IPS-15b (cell line): ENCODE measurements at regions not wholly inside any gene's neighbourhood (a gene's known extent, or its start where the extent isn't known, plus 50 kb on each side); places are given as distances from the start of the nearest gene placed in this dataset.

Experiments used
- H3K27me3 ChIP-seq: one replicate; pipeline ENCODE4 v1.6.1; 2013; ENCODE audit warnings: low read length; ENCODE audit not compliant: control insufficient read depth, insufficient read depth
- H3K36me3 ChIP-seq: one replicate; pipeline ENCODE4 v1.6.1; 2013; ENCODE audit warnings: low read length; ENCODE audit not compliant: control insufficient read depth, insufficient read depth
- H3K4me1 ChIP-seq: one replicate; pipeline ENCODE4 v1.6.1; 2013; ENCODE audit warnings: mild to moderate bottlenecking, low read length; ENCODE audit not compliant: control insufficient read depth, insufficient read depth
- H3K4me3 ChIP-seq: one replicate; pipeline ENCODE4 v1.5.1; 2013; ENCODE audit warnings: low read depth, low read length
- H3K9ac ChIP-seq: one replicate; pipeline ENCODE4 v1.6.1; 2013; ENCODE audit warnings: low read depth, mild to moderate bottlenecking, low read length
- H3K9me3 ChIP-seq: one replicate; pipeline ENCODE4 v1.6.1; 2013; ENCODE audit warnings: mild to moderate bottlenecking, low read length; ENCODE audit not compliant: control insufficient read depth, insufficient read depth

GRCh38 chr4:156537286-156537685 is 434.3 kb downstream of the PDGFC start:
- Histone ChIP-seq H3K4me1 (no peaks in the 10 kb centered on the region), H3K4me3 (no peak overlapping the region), H3K36me3 (no peaks in the 10 kb centered on the region), H3K27me3 (no peaks in the 10 kb centered on the region), H3K9me3 (no peaks in the 10 kb centered on the region), H3K9ac (no peak overlapping the region)

- Histone ChIP-seq H3K4me1 (no peaks in the 10 kb centered on the region), H3K9ac (no peak overlapping the region), H3K27me3 (no peaks in the 10 kb centered on the region), H3K4me3 (no peak overlapping the region), H3K36me3 (no peaks in the 10 kb centered on the region), H3K9me3 (no peaks in the 10 kb centered on the region)
These were observed 434.9 kb downstream of the PDGFC start for GRCh38 chr4:156536661-156537060.

GRCh38 chr4:156534205-156534604 is 437.4 kb downstream of the PDGFC start:
- Histone ChIP-seq H3K9me3 (no peaks in the 10 kb centered on the region), H3K4me1 (no peaks in the 10 kb centered on the region), H3K27me3 (no peaks in the 10 kb centered on the region), H3K4me3 (no peak overlapping the region), H3K36me3 (no peaks in the 10 kb centered on the region), H3K9ac (no peak overlapping the region)

- H3K27me3 ChIP-seq, result no peaks in the 10 kb centered on the region
- H3K4me3 ChIP-seq, result no peak overlapping the region
- no peak overlapping the region for H3K9ac ChIP-seq
- H3K9me3 ChIP-seq, result no peaks in the 10 kb centered on the region
- H3K4me1 ChIP-seq, result no peaks in the 10 kb centered on the region
- H3K36me3 ChIP-seq, result no peaks in the 10 kb centered on the region
These were observed 443.4 kb downstream of the PDGFC start for GRCh38 chr4:156528216-156528615.

- Histone ChIP-seq H3K9me3 (no peaks in the 10 kb centered on the region), H3K36me3 (no peaks in the 10 kb centered on the region), H3K9ac (no peak overlapping the region), H3K27me3 (no peaks in the 10 kb centered on the region), H3K4me3 (no peak overlapping the region), H3K4me1 (no peaks in the 10 kb centered on the region)
These were observed 444.2 kb downstream of the PDGFC start for GRCh38 chr4:156527237-156527993.

- H3K27me3 ChIP-seq, result no peaks in the 10 kb centered on the region
- H3K9ac ChIP-seq, result no peak overlapping the region
- no peaks in the 10 kb centered on the region for H3K36me3 ChIP-seq
- H3K4me3 ChIP-seq, result no peak overlapping the region
- no peaks in the 10 kb centered on the region for H3K9me3 ChIP-seq
- no peaks in the 10 kb centered on the region for H3K4me1 ChIP-seq
These were observed 447.6 kb downstream of the PDGFC start for GRCh38 chr4:156523991-156524390.

- Histone ChIP-seq H3K4me3 (no peak overlapping the region), H3K4me1 (no peaks in the 10 kb centered on the region), H3K9ac (no peak overlapping the region), H3K27me3 (no peaks in the 10 kb centered on the region), H3K9me3 (no peaks in the 10 kb centered on the region), H3K36me3 (no peaks in the 10 kb centered on the region)
These were observed 448.1 kb downstream of the PDGFC start for GRCh38 chr4:156523492-156523891.

GRCh38 chr4:156521631-156522030 is 450.0 kb downstream of the PDGFC start:
- H3K4me3 ChIP-seq, result no peak overlapping the region
- H3K36me3 ChIP-seq, result no peaks in the 10 kb centered on the region
- H3K27me3 ChIP-seq, result no peaks in the 10 kb centered on the region
- H3K9me3 ChIP-seq, result no peaks in the 10 kb centered on the region
- no peak overlapping the region for H3K9ac ChIP-seq
- no peaks in the 10 kb centered on the region for H3K4me1 ChIP-seq

GRCh38 chr4:156517956-156518355 is 453.6 kb downstream of the PDGFC start:
- no peaks in the 10 kb centered on the region for H3K27me3 ChIP-seq
- no peaks in the 10 kb centered on the region for H3K36me3 ChIP-seq
- no peak overlapping the region for H3K9ac ChIP-seq
- H3K4me1 ChIP-seq, result no peaks in the 10 kb centered on the region
- no peaks in the 10 kb centered on the region for H3K9me3 ChIP-seq
- H3K4me3 ChIP-seq, result no peak overlapping the region

- H3K9me3 ChIP-seq, result no peaks in the 10 kb centered on the region
- no peaks in the 10 kb centered on the region for H3K27me3 ChIP-seq
- no peak overlapping the region for H3K4me3 ChIP-seq
- no peak overlapping the region for H3K9ac ChIP-seq
- H3K36me3 ChIP-seq, result no peaks in the 10 kb centered on the region
- H3K4me1 ChIP-seq, result no peaks in the 10 kb centered on the region
These were observed 454.1 kb downstream of the PDGFC start for GRCh38 chr4:156517546-156517945.

- Histone ChIP-seq H3K27me3 (no peaks in the 10 kb centered on the region), H3K4me1 (no peaks in the 10 kb centered on the region), H3K4me3 (no peak overlapping the region), H3K9ac (no peak overlapping the region), H3K36me3 (no peaks in the 10 kb centered on the region), H3K9me3 (no peaks in the 10 kb centered on the region)
These were observed 454.9 kb downstream of the PDGFC start for GRCh38 chr4:156516698-156517097.

GRCh38 chr4:156515295-156515694 is 456.3 kb downstream of the PDGFC start:
- H3K9ac ChIP-seq, result no peak overlapping the region
- H3K27me3 ChIP-seq, result no peaks in the 10 kb centered on the region
- no peaks in the 10 kb centered on the region for H3K4me1 ChIP-seq
- H3K36me3 ChIP-seq, result no peaks in the 10 kb centered on the region
- no peak overlapping the region for H3K4me3 ChIP-seq
- H3K9me3 ChIP-seq, result no peaks in the 10 kb centered on the region
